ENCODE measurements at regions not wholly inside any gene's neighbourhood (a gene's known extent, or its start where the extent isn't known, plus 50 kb on each side); places are given as distances from the start of the nearest gene placed in this dataset.

GRCh38 chr2:156006721-156007618, 325.6 kb downstream of the NR4A2 start:
- DNase-seq: no peak
- Histone ChIP-seq H3K27ac (no peak overlapping the region), H3K36me3 (no peaks in the 10 kb centered on the region), H3K4me3 (no peak overlapping the region), H3K27me3 (no peaks in the 10 kb centered on the region), H3K4me1 (no peaks in the 10 kb centered on the region), H3K9me3 (no peaks in the 10 kb centered on the region)
- intact Hi-C loops (cut with DNase I; ENCODE audit: low total_unique reads): no loop called here
- TF ChIP-seq POLR2A (IDR thresholded peaks at IDR 0.05) (no peak), CTCF (IDR thresholded peaks at IDR 0.05) (no peak)

- DNase-seq: no peak
- TF ChIP-seq CTCF (IDR thresholded peaks at IDR 0.05): no peak
- TF ChIP-seq POLR2A (IDR thresholded peaks at IDR 0.05): no peak
- Histone ChIP-seq H3K36me3 (no peaks in the 10 kb centered on the region), H3K27me3 (no peaks in the 10 kb centered on the region), H3K27ac (no peak overlapping the region), H3K4me1 (no peaks in the 10 kb centered on the region), H3K9me3 (no peaks in the 10 kb centered on the region), H3K4me3 (no peak overlapping the region)
- intact Hi-C loops (cut with DNase I; ENCODE audit: low total_unique reads): no loop called here
These were observed 326.4 kb downstream of the NR4A2 start for GRCh38 chr2:156005999-156006712.

- intact Hi-C loops (cut with DNase I; ENCODE audit: low total_unique reads): no loop called here
- no peak for DNase-seq
- Histone ChIP-seq H3K36me3 (no peaks in the 10 kb centered on the region), H3K4me1 (no peaks in the 10 kb centered on the region), H3K27me3 (no peaks in the 10 kb centered on the region), H3K27ac (no peak overlapping the region), H3K9me3 (no peaks in the 10 kb centered on the region), H3K4me3 (no peak overlapping the region)
- no peak for TF ChIP-seq CTCF (IDR thresholded peaks at IDR 0.05)
- TF ChIP-seq POLR2A (IDR thresholded peaks at IDR 0.05): no peak
These were observed 327.0 kb downstream of the NR4A2 start for GRCh38 chr2:156005531-156005930.

- Histone ChIP-seq H3K36me3 (no peaks in the 10 kb centered on the region), H3K9me3 (no peaks in the 10 kb centered on the region), H3K4me1 (no peaks in the 10 kb centered on the region), H3K4me3 (no peak overlapping the region), H3K27ac (no peak overlapping the region), H3K27me3 (no peaks in the 10 kb centered on the region)
- DNase-seq: no peak
- intact Hi-C loops (cut with DNase I; ENCODE audit: low total_unique reads): no loop called here
- TF ChIP-seq CTCF (IDR thresholded peaks at IDR 0.05) (no peak), POLR2A (IDR thresholded peaks at IDR 0.05) (no peak)
These were observed 328.1 kb downstream of the NR4A2 start for GRCh38 chr2:156004459-156004858.

- no peak for DNase-seq
- Histone ChIP-seq H3K4me3 (no peak overlapping the region), H3K27me3 (no peaks in the 10 kb centered on the region), H3K4me1 (no peaks in the 10 kb centered on the region), H3K27ac (no peak overlapping the region), H3K9me3 (no peaks in the 10 kb centered on the region), H3K36me3 (no peaks in the 10 kb centered on the region)
- intact Hi-C loops (cut with DNase I; ENCODE audit: low total_unique reads): no loop called here
- TF ChIP-seq POLR2A (IDR thresholded peaks at IDR 0.05) (no peak), CTCF (IDR thresholded peaks at IDR 0.05) (no peak)
These were observed 328.7 kb downstream of the NR4A2 start for GRCh38 chr2:156003780-156004179.
